ENCODE measurements at regions not wholly inside any gene's neighbourhood (a gene's known extent, or its start where the extent isn't known, plus 50 kb on each side); places are given as distances from the start of the nearest gene placed in this dataset.

GRCh38 chr16:54985668-54986067 lies 55.0 kb downstream of the IRX5 start:
- TF ChIP-seq CTCF (conservative IDR thresholded peaks at IDR 0.05 in 1 of 2, IDR thresholded peaks at IDR 0.05 in 1 of 2; ENCODE audit: low read depth in 1 of 2, low read length in 2 of 2), result no peak
- no peak for TF ChIP-seq EZH2 (IDR thresholded peaks at IDR 0.05; ENCODE audit: low read length, missing control alignments)

Measured in fibroblast of lung (primary cell).